Esophagus squamous epithelium (tissue), 4 donors: ENCODE measurements at regions not wholly inside any gene's neighbourhood (a gene's known extent, or its start where the extent isn't known, plus 50 kb on each side); places are given as distances from the start of the nearest gene placed in this dataset.
A peak's percentile ranks its signal among the peaks of the same experiment; 100 is the strongest.

Source experiments
- POLR2A ChIP-seq, 4 donors: fragments of 450-650 bp; IDR thresholded peaks; one replicate each; pipeline ENCODE4 v1.6.1; 2017; ENCODE audit warnings: antibody characterized with exemption in 4 of 4, mild to moderate bottlenecking in 4 of 4, moderate library complexity in 3 of 4
- TF ChIP-seq, protein P1 (sequence below), 6 experiments: fragments of 450-650 bp in 4 of 6; fragments of 200-600 bp in 2 of 6; sonication (generic) in 2 of 6; IDR thresholded peaks; one replicate each; pipeline ENCODE4 v1.5.1; 2016 to 2019; ENCODE audit warnings: antibody characterized with exemption in 6 of 6, mild to moderate bottlenecking in 4 of 6, moderate library complexity in 4 of 6

DNA sequence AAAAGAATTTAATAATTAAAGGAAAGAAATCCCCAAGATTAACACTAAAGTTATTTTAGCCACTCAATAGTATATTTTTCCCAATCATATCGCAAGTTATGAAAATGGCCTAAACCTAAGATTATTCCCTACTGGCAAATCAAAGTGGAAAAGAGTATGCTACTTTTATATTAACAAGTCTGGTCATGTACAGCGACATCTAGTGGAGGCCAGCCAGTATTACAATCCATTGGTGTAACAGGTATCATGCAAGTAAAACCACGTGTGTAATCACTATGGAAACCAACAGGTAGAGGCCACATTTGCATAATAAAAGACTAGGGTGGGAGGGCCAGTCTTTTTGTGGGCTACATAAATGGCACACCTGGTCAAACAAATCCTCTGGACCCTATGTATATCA, 976.4 kb upstream of the CDH9 start:
- TF ChIP-seq, protein P1, sequence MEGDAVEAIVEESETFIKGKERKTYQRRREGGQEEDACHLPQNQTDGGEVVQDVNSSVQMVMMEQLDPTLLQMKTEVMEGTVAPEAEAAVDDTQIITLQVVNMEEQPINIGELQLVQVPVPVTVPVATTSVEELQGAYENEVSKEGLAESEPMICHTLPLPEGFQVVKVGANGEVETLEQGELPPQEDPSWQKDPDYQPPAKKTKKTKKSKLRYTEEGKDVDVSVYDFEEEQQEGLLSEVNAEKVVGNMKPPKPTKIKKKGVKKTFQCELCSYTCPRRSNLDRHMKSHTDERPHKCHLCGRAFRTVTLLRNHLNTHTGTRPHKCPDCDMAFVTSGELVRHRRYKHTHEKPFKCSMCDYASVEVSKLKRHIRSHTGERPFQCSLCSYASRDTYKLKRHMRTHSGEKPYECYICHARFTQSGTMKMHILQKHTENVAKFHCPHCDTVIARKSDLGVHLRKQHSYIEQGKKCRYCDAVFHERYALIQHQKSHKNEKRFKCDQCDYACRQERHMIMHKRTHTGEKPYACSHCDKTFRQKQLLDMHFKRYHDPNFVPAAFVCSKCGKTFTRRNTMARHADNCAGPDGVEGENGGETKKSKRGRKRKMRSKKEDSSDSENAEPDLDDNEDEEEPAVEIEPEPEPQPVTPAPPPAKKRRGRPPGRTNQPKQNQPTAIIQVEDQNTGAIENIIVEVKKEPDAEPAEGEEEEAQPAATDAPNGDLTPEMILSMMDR (IDR thresholded peaks at IDR 0.05): peak in 1 of 6 experiments; percentile 35
- no peak for TF ChIP-seq POLR2A (IDR thresholded peaks at IDR 0.05)
